ENCODE measurements at regions not wholly inside any gene's neighbourhood (a gene's known extent, or its start where the extent isn't known, plus 50 kb on each side); places are given as distances from the start of the nearest gene placed in this dataset.
"Not testable (repeated sequence)": the region's sequence is repeated elsewhere in the genome, so short reads cannot be mapped to it uniquely, and the experiment has no call there.

GRCh38 chr2:23053601-23054000 is 331.4 kb upstream of the KLHL29 start:
- Histone ChIP-seq H3K36me3 (ENCODE audit: insufficient read depth, low read length) (no peaks in the 10 kb centered on the region), H3K27ac (no peak overlapping the region), H3K4me3 (no peak overlapping the region), H3K9me3 (ENCODE audit: low read depth, low read length) (no peaks in the 10 kb centered on the region), H3K9ac (ENCODE audit: insufficient read length) (no peak overlapping the region)
- no peak for DNase-seq (ENCODE audit: low read depth, low spot score)
- TF ChIP-seq EZH2 (IDR thresholded peaks at IDR 0.05) (no peak), POLR2AphosphoS5 (IDR thresholded peaks at IDR 0.05; ENCODE audit: borderline replicate concordance, low read depth, low read length) (no peak), FOXP2 (optimal IDR thresholded peaks at IDR 0.05; ENCODE audit: control extremely low read depth, extremely low read length, insufficient read depth) (no peak)

GRCh38 chr2:23055251-23055650 is 329.7 kb upstream of the KLHL29 start:
- no peak overlapping the region for H3K4me3 ChIP-seq
- no peak overlapping the region for H3K27ac ChIP-seq
- TF ChIP-seq FOXP2 (optimal IDR thresholded peaks at IDR 0.05; ENCODE audit: control extremely low read depth, extremely low read length, insufficient read depth): no peak
- TF ChIP-seq EZH2 (IDR thresholded peaks at IDR 0.05): no peak
- TF ChIP-seq POLR2AphosphoS5 (IDR thresholded peaks at IDR 0.05; ENCODE audit: borderline replicate concordance, low read depth, low read length): no peak
- no peaks in the 10 kb centered on the region for H3K36me3 ChIP-seq (ENCODE audit: insufficient read depth, low read length)
- H3K9ac ChIP-seq (ENCODE audit: insufficient read length): no peak overlapping the region
- no peaks in the 10 kb centered on the region for H3K9me3 ChIP-seq (ENCODE audit: low read depth, low read length)
- no peak for DNase-seq (ENCODE audit: low read depth, low spot score)

- not testable (repeated sequence) for H3K9ac ChIP-seq (ENCODE audit: insufficient read length); H3K27ac ChIP-seq; H3K9me3 ChIP-seq (ENCODE audit: low read depth, low read length); H3K4me3 ChIP-seq; DNase-seq (ENCODE audit: low read depth, low spot score); H3K36me3 ChIP-seq (ENCODE audit: insufficient read depth, low read length)
Observed at GRCh38 chr2:23056846-23057245, 328.1 kb upstream of the KLHL29 start.

GRCh38 chr2:23058435-23058834 is 326.5 kb upstream of the KLHL29 start:
- Histone ChIP-seq H3K36me3 (ENCODE audit: insufficient read depth, low read length) (no peaks in the 10 kb centered on the region), H3K27ac (no peak overlapping the region), H3K9me3 (ENCODE audit: low read depth, low read length) (no peaks in the 10 kb centered on the region), H3K4me3 (no peak overlapping the region), H3K9ac (ENCODE audit: insufficient read length) (no peak overlapping the region)
- TF ChIP-seq POLR2AphosphoS5 (IDR thresholded peaks at IDR 0.05; ENCODE audit: borderline replicate concordance, low read depth, low read length) (no peak), FOXP2 (optimal IDR thresholded peaks at IDR 0.05; ENCODE audit: control extremely low read depth, extremely low read length, insufficient read depth) (no peak), EZH2 (IDR thresholded peaks at IDR 0.05) (no peak)
- DNase-seq (ENCODE audit: low read depth, low spot score): no peak

- no peak overlapping the region for H3K9ac ChIP-seq (ENCODE audit: insufficient read length)
- no peak overlapping the region for H3K4me3 ChIP-seq
Observed at GRCh38 chr2:23065210-23065609, 319.8 kb upstream of the KLHL29 start.

GRCh38 chr2:23065936-23066335 is 319.0 kb upstream of the KLHL29 start:
- no peak overlapping the region for H3K9ac ChIP-seq (ENCODE audit: insufficient read length)

More at GRCh38 chr2:23065210-23065609, 319.8 kb upstream of the KLHL29 start:
- Histone ChIP-seq H3K27ac (no peak overlapping the region), H3K9me3 (ENCODE audit: low read depth, low read length) (no peaks in the 10 kb centered on the region), H3K36me3 (ENCODE audit: insufficient read depth, low read length) (no peaks in the 10 kb centered on the region)
- TF ChIP-seq FOXP2 (optimal IDR thresholded peaks at IDR 0.05; ENCODE audit: control extremely low read depth, extremely low read length, insufficient read depth) (no peak), POLR2AphosphoS5 (IDR thresholded peaks at IDR 0.05; ENCODE audit: borderline replicate concordance, low read depth, low read length) (no peak), EZH2 (IDR thresholded peaks at IDR 0.05) (no peak)
- no peak for DNase-seq (ENCODE audit: low read depth, low spot score)

GRCh38 chr2:23066686-23067085 is 318.3 kb upstream of the KLHL29 start:
- Histone ChIP-seq H3K4me3 (no peak overlapping the region), H3K36me3 (ENCODE audit: insufficient read depth, low read length) (no peaks in the 10 kb centered on the region), H3K9ac (ENCODE audit: insufficient read length) (no peak overlapping the region), H3K9me3 (ENCODE audit: low read depth, low read length) (no peaks in the 10 kb centered on the region), H3K27ac (no peak overlapping the region)
- DNase-seq (ENCODE audit: low read depth, low spot score): no peak
- TF ChIP-seq EZH2 (IDR thresholded peaks at IDR 0.05) (no peak), FOXP2 (optimal IDR thresholded peaks at IDR 0.05; ENCODE audit: control extremely low read depth, extremely low read length, insufficient read depth) (no peak), POLR2AphosphoS5 (IDR thresholded peaks at IDR 0.05; ENCODE audit: borderline replicate concordance, low read depth, low read length) (no peak)

More at GRCh38 chr2:23065936-23066335, 319.0 kb upstream of the KLHL29 start:
- no peak for TF ChIP-seq POLR2AphosphoS5 (IDR thresholded peaks at IDR 0.05; ENCODE audit: borderline replicate concordance, low read depth, low read length)
- no peak for TF ChIP-seq EZH2 (IDR thresholded peaks at IDR 0.05)
- no peak for TF ChIP-seq FOXP2 (optimal IDR thresholded peaks at IDR 0.05; ENCODE audit: control extremely low read depth, extremely low read length, insufficient read depth)
- Histone ChIP-seq H3K36me3 (ENCODE audit: insufficient read depth, low read length) (no peaks in the 10 kb centered on the region), H3K9me3 (ENCODE audit: low read depth, low read length) (no peaks in the 10 kb centered on the region), H3K27ac (no peak overlapping the region), H3K4me3 (no peak overlapping the region)
- DNase-seq (ENCODE audit: low read depth, low spot score): no peak

- DNase-seq (ENCODE audit: low read depth, low spot score): no peak
- H3K9ac ChIP-seq (ENCODE audit: insufficient read length): no peak overlapping the region
- no peak for TF ChIP-seq FOXP2 (optimal IDR thresholded peaks at IDR 0.05; ENCODE audit: control extremely low read depth, extremely low read length, insufficient read depth)
- no peak for TF ChIP-seq POLR2AphosphoS5 (IDR thresholded peaks at IDR 0.05; ENCODE audit: borderline replicate concordance, low read depth, low read length)
- TF ChIP-seq EZH2 (IDR thresholded peaks at IDR 0.05): no peak
- no peaks in the 10 kb centered on the region for H3K9me3 ChIP-seq (ENCODE audit: low read depth, low read length)
- no peaks in the 10 kb centered on the region for H3K36me3 ChIP-seq (ENCODE audit: insufficient read depth, low read length)
- no peak overlapping the region for H3K27ac ChIP-seq
- no peak overlapping the region for H3K4me3 ChIP-seq
Observed at GRCh38 chr2:23069156-23069555, 315.8 kb upstream of the KLHL29 start.

GRCh38 chr2:23069923-23070322 is 315.1 kb upstream of the KLHL29 start:
- H3K27ac ChIP-seq: no peak overlapping the region
- DNase-seq (ENCODE audit: low read depth, low spot score): no peak
- H3K36me3 ChIP-seq (ENCODE audit: insufficient read depth, low read length): no peaks in the 10 kb centered on the region
- H3K4me3 ChIP-seq: no peak overlapping the region
- H3K9ac ChIP-seq (ENCODE audit: insufficient read length): no peak overlapping the region
- no peaks in the 10 kb centered on the region for H3K9me3 ChIP-seq (ENCODE audit: low read depth, low read length)
- TF ChIP-seq FOXP2 (optimal IDR thresholded peaks at IDR 0.05; ENCODE audit: control extremely low read depth, extremely low read length, insufficient read depth) (no peak), EZH2 (IDR thresholded peaks at IDR 0.05) (no peak), POLR2AphosphoS5 (IDR thresholded peaks at IDR 0.05; ENCODE audit: borderline replicate concordance, low read depth, low read length) (no peak)

Measured in SK-N-MC (cell line).